Nephron (organoid): ENCODE measurements at regions not wholly inside any gene's neighbourhood (a gene's known extent, or its start where the extent isn't known, plus 50 kb on each side); places are given as distances from the start of the nearest gene placed in this dataset.

Experiments used
- H3K27ac Mint-ChIP-seq, 3 experiments: 2 replicates each; pipeline ENCODE4 v1.8.0; 2020; ENCODE audit warnings: mixed read lengths in 3 of 3, mild to moderate bottlenecking in 2 of 3, moderate library complexity in 1 of 3
- H3K27me3 Mint-ChIP-seq: 2 replicates; pipeline ENCODE4 v1.8.0; 2021; ENCODE audit warnings: low read depth, mild to moderate bottlenecking, moderate library complexity, mixed read lengths
- H3K36me3 Mint-ChIP-seq: 2 replicates; pipeline ENCODE4 v1.8.0; 2020; ENCODE audit warnings: low read depth, mixed read lengths
- H3K4me1 Mint-ChIP-seq: 2 replicates; pipeline ENCODE4 v1.8.0; 2020; ENCODE audit warnings: mixed read lengths
- H3K4me3 Mint-ChIP-seq, 3 experiments: 2 replicates each; pipeline ENCODE4 v1.8.0; 2020; ENCODE audit warnings: mild to moderate bottlenecking in 3 of 3, mixed read lengths in 3 of 3, moderate library complexity in 2 of 3
- H3K9me3 Mint-ChIP-seq: 2 replicates; pipeline ENCODE4 v1.8.0; 2020; ENCODE audit warnings: mixed read lengths
- TF ChIP-seq, protein P1 (sequence below), 3 experiments: fragments of 200-600 bp; sonication (generic); IDR thresholded peaks; one replicate each; pipeline ENCODE4 v1.5.0; 2021; ENCODE audit warnings: antibody characterized with exemption in 3 of 3; ENCODE audit not compliant: unreplicated experiment in 3 of 3

DNA sequence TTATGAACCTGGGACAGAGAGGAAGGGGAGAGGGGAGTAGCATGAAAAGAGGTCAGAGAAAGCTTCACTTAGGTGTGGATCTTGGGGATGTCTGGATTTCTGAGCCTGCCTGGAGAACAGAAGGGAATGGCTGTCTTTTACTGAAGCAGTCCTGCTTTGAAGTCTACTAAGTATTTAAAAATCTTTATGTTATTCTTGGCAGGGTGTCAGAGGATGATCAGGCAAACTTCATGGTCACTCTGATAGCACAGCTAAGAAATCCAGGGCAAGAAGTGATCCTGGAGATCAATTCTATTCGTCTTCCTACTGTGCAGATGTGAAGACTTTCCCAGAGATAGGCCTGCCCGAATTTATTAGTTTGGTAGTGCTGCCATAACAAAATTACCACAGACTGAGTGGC is 464.4 kb upstream of the BOD1L1 start:
- Mint-ChIP-seq H3K27me3 (no peaks in the 10 kb centered on the region), H3K36me3 (no peaks in the 10 kb centered on the region), H3K4me1 (no peaks in the 10 kb centered on the region), H3K27ac (no peak overlapping the region), H3K4me3 (no peak overlapping the region), H3K9me3 (no peaks in the 10 kb centered on the region)
- TF ChIP-seq, protein P1, sequence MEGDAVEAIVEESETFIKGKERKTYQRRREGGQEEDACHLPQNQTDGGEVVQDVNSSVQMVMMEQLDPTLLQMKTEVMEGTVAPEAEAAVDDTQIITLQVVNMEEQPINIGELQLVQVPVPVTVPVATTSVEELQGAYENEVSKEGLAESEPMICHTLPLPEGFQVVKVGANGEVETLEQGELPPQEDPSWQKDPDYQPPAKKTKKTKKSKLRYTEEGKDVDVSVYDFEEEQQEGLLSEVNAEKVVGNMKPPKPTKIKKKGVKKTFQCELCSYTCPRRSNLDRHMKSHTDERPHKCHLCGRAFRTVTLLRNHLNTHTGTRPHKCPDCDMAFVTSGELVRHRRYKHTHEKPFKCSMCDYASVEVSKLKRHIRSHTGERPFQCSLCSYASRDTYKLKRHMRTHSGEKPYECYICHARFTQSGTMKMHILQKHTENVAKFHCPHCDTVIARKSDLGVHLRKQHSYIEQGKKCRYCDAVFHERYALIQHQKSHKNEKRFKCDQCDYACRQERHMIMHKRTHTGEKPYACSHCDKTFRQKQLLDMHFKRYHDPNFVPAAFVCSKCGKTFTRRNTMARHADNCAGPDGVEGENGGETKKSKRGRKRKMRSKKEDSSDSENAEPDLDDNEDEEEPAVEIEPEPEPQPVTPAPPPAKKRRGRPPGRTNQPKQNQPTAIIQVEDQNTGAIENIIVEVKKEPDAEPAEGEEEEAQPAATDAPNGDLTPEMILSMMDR (IDR thresholded peaks at IDR 0.05; ENCODE audit: unreplicated experiment in 3 of 3): no peak

DNA sequence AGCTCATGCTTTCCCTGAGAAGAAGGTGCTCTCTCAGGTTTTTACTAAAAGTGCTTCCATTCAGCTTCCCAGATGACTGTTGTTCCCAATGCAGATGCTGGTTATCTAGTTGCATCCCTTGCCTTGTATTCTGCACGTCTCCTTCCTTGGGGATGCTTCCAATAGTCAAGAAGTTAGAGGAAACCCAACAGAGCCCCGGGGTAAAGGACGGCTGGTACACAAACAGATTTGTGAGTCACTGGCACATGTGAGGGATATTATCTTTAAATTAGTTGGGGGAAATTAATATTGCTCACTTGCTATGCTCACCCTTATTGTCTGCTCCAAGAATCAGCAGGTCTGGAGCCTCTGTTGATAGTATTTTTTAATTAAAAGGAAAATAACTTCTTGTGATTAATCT is 465.2 kb upstream of the BOD1L1 start:
- Mint-ChIP-seq H3K4me1 (no peaks in the 10 kb centered on the region), H3K27ac (no peak overlapping the region), H3K4me3 (no peak overlapping the region), H3K27me3 (no peaks in the 10 kb centered on the region), H3K9me3 (no peaks in the 10 kb centered on the region), H3K36me3 (no peaks in the 10 kb centered on the region)
- TF ChIP-seq, protein P1 (IDR thresholded peaks at IDR 0.05; ENCODE audit: unreplicated experiment in 3 of 3): no peak

DNA sequence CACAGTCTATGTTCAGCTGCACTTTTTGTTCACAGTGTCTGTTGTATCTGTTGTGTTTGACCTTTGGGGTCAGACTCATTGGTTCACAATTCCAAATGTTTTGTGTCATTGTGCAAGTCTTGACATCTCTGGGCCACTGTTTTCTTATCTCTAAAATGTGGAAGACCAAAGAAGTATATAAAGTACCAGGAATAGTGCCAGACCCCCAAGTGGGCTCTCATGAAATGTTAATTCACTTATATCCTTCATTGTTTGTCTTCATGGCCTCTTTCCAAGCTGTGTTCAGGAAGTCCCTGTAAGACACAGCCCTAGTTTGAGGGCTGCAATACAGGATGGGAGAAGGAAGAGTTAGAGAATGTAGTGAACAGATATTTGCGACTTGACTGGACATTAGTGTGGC is 468.3 kb upstream of the BOD1L1 start:
- Mint-ChIP-seq H3K36me3 (no peaks in the 10 kb centered on the region), H3K9me3 (no peaks in the 10 kb centered on the region)
- TF ChIP-seq, protein P1 (IDR thresholded peaks at IDR 0.05; ENCODE audit: unreplicated experiment in 3 of 3): no peak

DNA sequence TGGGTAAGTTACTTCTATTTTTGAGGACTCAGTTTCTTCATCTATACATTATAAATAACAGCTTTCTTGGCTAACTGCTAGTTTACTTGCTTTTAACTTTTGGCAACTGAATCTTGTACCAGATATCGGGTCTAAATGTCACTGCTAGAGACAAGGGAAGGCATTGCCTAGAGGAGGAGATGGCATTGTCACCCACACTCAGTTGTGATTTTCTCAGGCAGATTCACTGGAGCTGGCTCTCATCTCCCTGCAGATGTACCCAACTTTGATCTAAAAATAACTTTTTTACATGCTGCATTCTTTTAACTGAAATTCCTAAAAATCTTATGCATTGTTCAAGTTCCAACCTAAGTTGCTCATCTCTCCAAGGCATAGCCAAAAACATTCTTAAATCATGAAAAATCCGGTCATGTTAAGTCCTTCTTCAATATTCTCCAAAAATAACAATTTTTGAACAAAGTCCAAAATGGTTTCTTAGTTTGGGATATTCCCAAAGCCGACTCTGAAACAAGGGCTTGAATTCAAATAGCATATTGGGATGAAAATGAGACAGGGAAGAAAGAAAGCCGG is 469.0 kb upstream of the BOD1L1 start:
- Mint-ChIP-seq H3K4me1 (no peaks in the 10 kb centered on the region), H3K9me3 (no peaks in the 10 kb centered on the region), H3K27me3 (no peaks in the 10 kb centered on the region), H3K4me3 (no peak overlapping the region), H3K36me3 (no peaks in the 10 kb centered on the region), H3K27ac (no peak overlapping the region)
- TF ChIP-seq, protein P1 (IDR thresholded peaks at IDR 0.05; ENCODE audit: unreplicated experiment in 3 of 3): no peak

More for the DNA sequence above, 468.3 kb upstream of the BOD1L1 start:
- Mint-ChIP-seq H3K4me3 (no peak overlapping the region), H3K4me1 (no peaks in the 10 kb centered on the region), H3K27me3 (no peaks in the 10 kb centered on the region), H3K27ac (no peak overlapping the region)

DNA sequence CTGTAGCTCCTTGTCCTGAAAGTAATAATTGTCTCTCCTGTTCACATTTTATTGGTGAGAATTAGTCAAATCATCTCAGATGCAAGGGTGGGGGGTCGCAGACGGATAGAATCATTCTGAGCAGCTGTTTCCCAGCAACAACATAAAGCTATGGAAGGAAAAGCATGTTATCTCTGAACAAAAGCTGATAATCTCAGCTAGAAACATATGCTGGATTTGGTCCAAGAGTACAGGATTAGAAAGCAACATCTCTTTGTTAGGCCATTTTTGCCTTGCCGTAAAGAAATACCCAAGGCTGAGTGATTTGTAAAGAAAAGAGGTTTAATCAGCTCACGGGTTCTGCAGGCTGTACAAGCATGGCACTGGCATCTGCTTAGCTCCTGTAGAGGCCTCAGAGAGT is 472.8 kb upstream of the BOD1L1 start:
- H3K27ac Mint-ChIP-seq: no peak overlapping the region
- no peak overlapping the region for H3K4me3 Mint-ChIP-seq
- H3K4me1 Mint-ChIP-seq: no peaks in the 10 kb centered on the region
- no peaks in the 10 kb centered on the region for H3K27me3 Mint-ChIP-seq
- TF ChIP-seq, protein P1 (IDR thresholded peaks at IDR 0.05; ENCODE audit: unreplicated experiment in 3 of 3): no peak
- peaks cover under 1% of the 10 kb centered on the region for H3K9me3 Mint-ChIP-seq
- no peaks in the 10 kb centered on the region for H3K36me3 Mint-ChIP-seq

DNA sequence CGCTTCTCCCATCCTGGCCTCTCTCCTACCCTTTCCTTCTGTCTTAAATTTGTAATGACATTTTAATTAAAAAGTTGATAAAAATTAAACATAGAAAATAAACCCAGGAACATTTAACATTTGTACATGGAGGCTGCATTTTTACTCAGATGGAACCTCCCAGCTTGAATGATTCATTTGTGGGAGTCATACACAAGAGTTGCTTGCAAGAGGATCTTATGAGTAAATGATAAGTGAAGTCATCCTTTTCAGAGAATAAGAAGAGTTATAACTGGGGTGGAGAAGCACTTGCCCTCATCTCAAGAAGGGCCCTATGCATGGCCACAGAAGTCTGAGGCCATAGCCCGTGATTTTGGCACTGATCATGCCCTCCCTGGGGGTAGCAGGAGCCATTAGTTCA is 482.9 kb upstream of the BOD1L1 start:
- H3K27me3 Mint-ChIP-seq: peaks cover 4% of the 10 kb centered on the region

More for the DNA sequence above, 482.9 kb upstream of the BOD1L1 start:
- TF ChIP-seq, protein P1 (IDR thresholded peaks at IDR 0.05; ENCODE audit: unreplicated experiment in 3 of 3): no peak
- peaks cover 14% of the 10 kb centered on the region for H3K9me3 Mint-ChIP-seq
- no peaks in the 10 kb centered on the region for H3K4me1 Mint-ChIP-seq
- no peaks in the 10 kb centered on the region for H3K36me3 Mint-ChIP-seq
- no peak overlapping the region for H3K4me3 Mint-ChIP-seq
- no peak overlapping the region for H3K27ac Mint-ChIP-seq
